Transverse colon (tissue), 4 donors: ENCODE measurements at regions not wholly inside any gene's neighbourhood (a gene's known extent, or its start where the extent isn't known, plus 50 kb on each side); places are given as distances from the start of the nearest gene placed in this dataset.
A peak's percentile ranks its signal among the peaks of the same experiment; 100 is the strongest.

Experiments
- CTCF ChIP-seq, 5 experiments: fragments of 200-600 bp in 3 of 5; fragments of 450-650 bp in 2 of 5; sonication (generic) in 3 of 5; IDR thresholded peaks; 1 replicate in 2 of 5; 2 replicates in 3 of 5; pipeline ENCODE4 v1.5.1; 2016 to 2017; ENCODE audit warnings: antibody characterized with exemption in 5 of 5, inconsistent platforms in 3 of 5, mild to moderate bottlenecking in 2 of 5, moderate library complexity in 1 of 5
- EP300 ChIP-seq: sonication (generic); formaldehyde crosslinking; IDR thresholded peaks from one replicate; pipeline ENCODE4 v1.6.1; 2017; ENCODE audit warnings: antibody characterized with exemption, low read depth
- POLR2A ChIP-seq: fragments of 450-650 bp; IDR thresholded peaks from one replicate; pipeline ENCODE4 v1.6.1; 2016; ENCODE audit warnings: antibody characterized with exemption, mild to moderate bottlenecking, moderate library complexity
- POLR2AphosphoS5 ChIP-seq, 3 donors: sonication (generic); formaldehyde crosslinking; IDR thresholded peaks; one replicate each; pipeline ENCODE4 v1.6.1; 2016; ENCODE audit warnings: antibody characterized with exemption in 3 of 3

- TF ChIP-seq CTCF (IDR thresholded peaks at IDR 0.05), result peak in 4 of 5 experiments; percentile 8 to 25 (median 13)
- no peak for TF ChIP-seq EP300
- no peak for TF ChIP-seq POLR2AphosphoS5 (IDR thresholded peaks at IDR 0.05)
- TF ChIP-seq POLR2A, result no peak
These were observed 65.5 kb upstream of the CHORDC1 start for GRCh38 chr11:90288212-90288821.
